ENCODE measurements at regions not wholly inside any gene's neighbourhood (a gene's known extent, or its start where the extent isn't known, plus 50 kb on each side); places are given as distances from the start of the nearest gene placed in this dataset.

DNA sequence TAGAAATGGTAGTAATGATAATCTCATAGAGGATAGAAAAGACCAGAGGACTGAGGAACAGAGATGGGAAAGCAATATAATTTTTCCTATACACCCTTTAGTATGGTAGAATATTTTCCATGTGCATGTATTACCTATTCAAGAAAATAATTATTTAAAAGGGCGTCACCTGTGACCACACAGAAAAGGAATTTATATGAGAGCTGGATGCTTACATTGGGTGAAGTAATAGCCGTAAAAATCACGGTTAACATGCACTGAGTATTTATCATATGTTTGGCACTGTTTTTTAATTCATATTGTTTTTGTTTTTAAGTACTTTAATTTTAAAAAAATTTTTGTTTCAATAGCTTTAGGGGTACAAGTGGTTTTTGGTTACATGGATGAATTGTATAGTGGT lies 195.1 kb downstream of the IPMK start:
- TF ChIP-seq, protein P1, sequence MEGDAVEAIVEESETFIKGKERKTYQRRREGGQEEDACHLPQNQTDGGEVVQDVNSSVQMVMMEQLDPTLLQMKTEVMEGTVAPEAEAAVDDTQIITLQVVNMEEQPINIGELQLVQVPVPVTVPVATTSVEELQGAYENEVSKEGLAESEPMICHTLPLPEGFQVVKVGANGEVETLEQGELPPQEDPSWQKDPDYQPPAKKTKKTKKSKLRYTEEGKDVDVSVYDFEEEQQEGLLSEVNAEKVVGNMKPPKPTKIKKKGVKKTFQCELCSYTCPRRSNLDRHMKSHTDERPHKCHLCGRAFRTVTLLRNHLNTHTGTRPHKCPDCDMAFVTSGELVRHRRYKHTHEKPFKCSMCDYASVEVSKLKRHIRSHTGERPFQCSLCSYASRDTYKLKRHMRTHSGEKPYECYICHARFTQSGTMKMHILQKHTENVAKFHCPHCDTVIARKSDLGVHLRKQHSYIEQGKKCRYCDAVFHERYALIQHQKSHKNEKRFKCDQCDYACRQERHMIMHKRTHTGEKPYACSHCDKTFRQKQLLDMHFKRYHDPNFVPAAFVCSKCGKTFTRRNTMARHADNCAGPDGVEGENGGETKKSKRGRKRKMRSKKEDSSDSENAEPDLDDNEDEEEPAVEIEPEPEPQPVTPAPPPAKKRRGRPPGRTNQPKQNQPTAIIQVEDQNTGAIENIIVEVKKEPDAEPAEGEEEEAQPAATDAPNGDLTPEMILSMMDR (conservative IDR thresholded peaks at IDR 0.05; ENCODE audit: low read depth, low read length) = no peak
- no peak overlapping the region for H3K4me3 ChIP-seq (ENCODE audit: low read depth, low read length)
- no peak for DNase-seq (ENCODE audit: low read depth)

DNA sequence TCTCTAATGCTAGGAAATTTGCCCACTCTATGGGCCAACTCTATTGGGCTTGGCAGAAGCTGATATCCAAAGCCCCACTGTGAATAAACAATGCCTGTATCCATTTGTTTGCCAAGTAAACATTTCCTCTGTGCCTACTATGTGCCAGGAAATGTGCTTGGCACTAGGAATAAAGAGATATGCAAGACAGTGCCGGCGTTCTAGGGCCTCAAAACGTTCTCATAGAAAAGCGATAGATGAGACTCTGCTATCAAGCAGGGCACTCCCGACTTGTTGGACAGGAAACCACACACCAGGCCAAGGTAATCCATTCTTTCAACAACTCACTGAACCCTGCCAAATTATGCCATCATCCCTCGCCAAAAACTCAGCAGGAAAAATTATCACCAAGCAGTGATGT lies 196.7 kb downstream of the IPMK start:
- H3K4me3 ChIP-seq (ENCODE audit: low read depth, low read length) = no peak overlapping the region
- no peak for DNase-seq (ENCODE audit: low read depth)
- TF ChIP-seq, protein P1 (conservative IDR thresholded peaks at IDR 0.05; ENCODE audit: low read depth, low read length) = no peak

DNA sequence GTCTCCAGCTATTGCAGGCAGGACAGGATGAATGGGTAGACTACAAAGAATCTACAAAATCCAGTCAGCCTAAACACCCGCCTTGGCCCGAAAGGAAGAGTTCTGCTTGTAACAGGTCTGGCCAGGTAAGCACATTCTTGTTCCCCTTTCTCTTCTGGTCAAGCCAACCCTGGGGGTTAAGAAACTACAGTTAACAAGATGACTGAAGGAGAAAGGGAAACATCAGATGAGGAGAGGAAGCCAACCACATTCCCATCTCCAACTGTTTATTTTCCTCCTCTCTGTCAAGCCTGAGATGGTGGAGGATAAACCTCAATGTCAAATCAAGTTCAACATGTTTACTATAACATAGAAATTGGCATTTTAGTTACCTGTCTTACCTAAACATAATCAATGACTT lies 198.9 kb downstream of the IPMK start:
- H3K4me3 ChIP-seq (ENCODE audit: low read depth, low read length) = no peak overlapping the region
- DNase-seq (ENCODE audit: low read depth) = no peak
- TF ChIP-seq, protein P1 (conservative IDR thresholded peaks at IDR 0.05; ENCODE audit: low read depth, low read length) = no peak

DNA sequence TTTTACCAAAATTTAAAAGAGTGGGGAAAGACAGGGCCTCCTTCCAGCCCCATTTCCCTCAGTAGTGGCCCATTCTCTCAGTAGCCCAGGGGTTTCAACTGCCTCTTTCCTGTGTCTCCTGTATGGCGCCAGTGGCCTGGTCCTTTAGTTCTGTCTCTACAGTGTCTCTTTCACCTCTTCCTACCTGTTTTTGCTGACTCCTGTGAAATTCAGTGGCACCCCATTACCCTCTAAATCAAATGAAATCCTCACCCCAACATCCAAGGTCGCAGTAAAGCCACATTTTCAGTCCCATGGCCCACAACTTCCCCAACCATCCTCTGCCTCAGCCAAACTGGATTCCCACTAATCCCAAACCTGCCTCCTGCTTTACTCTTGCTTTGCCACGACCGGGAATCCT lies 200.7 kb downstream of the IPMK start:
- TF ChIP-seq, protein P1 (conservative IDR thresholded peaks at IDR 0.05; ENCODE audit: low read depth, low read length) = no peak
- no peak for DNase-seq (ENCODE audit: low read depth)
- no peak overlapping the region for H3K4me3 ChIP-seq (ENCODE audit: low read depth, low read length)

DNA sequence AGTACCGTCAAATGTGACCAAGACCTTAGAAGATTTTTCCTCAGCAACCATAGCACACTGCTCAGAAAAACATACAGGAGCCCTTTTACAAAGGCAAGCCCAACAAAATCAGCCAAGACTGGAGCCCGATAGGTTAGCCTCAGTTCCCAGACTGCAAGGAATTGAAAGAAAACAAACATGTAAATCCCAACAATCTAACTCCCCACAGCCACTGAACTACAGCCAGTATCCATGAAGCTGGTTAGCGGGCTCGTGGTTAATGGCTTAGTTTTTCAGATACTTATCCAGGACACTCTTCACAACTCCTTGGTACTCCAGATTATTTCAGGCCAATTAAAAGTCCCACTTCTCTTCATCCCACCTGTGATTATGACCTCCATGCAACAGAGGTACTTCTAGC lies 201.6 kb downstream of the IPMK start:
- TF ChIP-seq, protein P1 (conservative IDR thresholded peaks at IDR 0.05; ENCODE audit: low read depth, low read length) = no peak
- no peak for DNase-seq (ENCODE audit: low read depth)
- H3K4me3 ChIP-seq (ENCODE audit: low read depth, low read length) = no peak overlapping the region

DNA sequence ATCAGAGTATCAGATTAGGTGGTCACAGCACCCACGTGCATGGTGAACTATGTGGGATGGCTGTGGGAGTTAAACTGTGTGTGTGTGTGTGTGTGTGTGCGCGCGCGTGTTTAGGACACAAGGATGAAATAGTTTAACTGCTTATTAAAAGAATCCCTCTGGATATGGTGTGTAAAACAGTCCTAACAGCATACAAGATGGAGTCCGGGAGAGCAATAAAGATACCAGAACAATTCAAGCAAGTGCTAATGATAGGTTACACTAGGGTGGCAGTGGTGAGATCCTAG lies 202.2 kb downstream of the IPMK start:
- TF ChIP-seq, protein P1 (conservative IDR thresholded peaks at IDR 0.05; ENCODE audit: low read depth, low read length) = no peak
- no peak overlapping the region for H3K4me3 ChIP-seq (ENCODE audit: low read depth, low read length)
- DNase-seq (ENCODE audit: low read depth) = no peak

DNA sequence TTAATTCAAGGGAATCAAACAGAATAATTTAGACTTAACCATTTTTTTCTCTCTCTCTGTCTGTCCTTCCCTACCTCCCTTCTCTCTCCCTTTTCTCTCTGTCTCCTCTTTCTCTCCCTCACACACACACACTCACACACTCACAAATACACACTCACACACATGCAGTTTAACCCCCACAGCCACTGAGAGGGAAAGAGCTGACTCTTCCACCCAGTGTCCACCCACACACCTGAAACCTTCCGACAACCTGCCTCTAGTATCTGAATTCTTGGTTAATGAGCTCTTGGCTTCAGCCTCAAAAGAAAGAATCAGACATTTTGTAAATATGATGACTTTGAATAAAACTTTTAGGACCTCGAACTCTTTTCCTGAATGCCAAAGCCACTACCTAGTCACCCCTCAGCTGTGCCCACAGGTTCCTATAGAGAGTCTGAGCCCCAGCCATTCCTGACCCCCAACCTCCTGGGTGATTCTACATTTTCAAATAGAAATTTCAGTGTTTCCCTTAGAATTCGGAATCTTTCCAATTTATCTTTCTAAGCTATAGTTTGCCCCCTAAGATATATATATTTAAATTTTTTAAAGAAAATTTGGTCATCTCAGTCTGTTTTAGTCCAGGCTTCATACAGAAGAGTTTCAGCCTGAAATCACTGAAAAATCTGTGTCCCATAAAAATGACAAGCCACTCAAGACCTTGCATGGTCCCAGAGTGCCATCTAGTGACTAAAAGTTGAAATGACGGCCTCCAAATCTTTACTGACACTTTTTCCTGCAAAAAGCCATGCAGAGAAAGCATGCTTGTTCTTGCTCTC lies 202.8 kb downstream of the IPMK start:
- TF ChIP-seq, protein P1 (conservative IDR thresholded peaks at IDR 0.05; ENCODE audit: low read depth, low read length) = peak; percentile 93
- DNase-seq (ENCODE audit: low read depth) = peak; percentile 12
- no peak overlapping the region for H3K4me3 ChIP-seq (ENCODE audit: low read depth, low read length)

Measured in epithelial cell of proximal tubule (primary cell).